ENCODE measurements at regions not wholly inside any gene's neighbourhood (a gene's known extent, or its start where the extent isn't known, plus 50 kb on each side); places are given as distances from the start of the nearest gene placed in this dataset.

DNA sequence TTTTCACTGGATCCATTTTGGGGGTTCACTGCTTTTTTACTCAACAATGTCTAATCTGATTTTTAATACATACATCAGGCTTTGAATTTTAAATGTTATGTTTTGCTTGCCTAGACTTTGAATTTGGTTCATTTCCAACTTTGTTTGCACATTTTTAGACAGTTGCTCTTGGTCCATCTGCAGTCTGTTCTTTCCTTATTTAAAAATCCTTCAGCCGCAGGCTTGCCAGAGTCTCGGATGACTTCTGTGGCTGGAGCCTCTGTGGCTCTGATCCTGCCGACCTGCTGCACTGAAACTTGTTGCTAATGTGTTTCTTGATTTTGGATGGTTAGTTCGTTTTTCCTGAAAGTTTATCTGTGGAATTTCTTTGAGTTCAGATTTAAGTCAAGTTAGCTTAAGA is 172.0 kb upstream of the ALKAL2 start (continued):
- no peak for TF ChIP-seq ZNF570 (CRISPR knock-in tag; IDR thresholded peaks at IDR 0.05; ENCODE audit: borderline replicate concordance)

DNA sequence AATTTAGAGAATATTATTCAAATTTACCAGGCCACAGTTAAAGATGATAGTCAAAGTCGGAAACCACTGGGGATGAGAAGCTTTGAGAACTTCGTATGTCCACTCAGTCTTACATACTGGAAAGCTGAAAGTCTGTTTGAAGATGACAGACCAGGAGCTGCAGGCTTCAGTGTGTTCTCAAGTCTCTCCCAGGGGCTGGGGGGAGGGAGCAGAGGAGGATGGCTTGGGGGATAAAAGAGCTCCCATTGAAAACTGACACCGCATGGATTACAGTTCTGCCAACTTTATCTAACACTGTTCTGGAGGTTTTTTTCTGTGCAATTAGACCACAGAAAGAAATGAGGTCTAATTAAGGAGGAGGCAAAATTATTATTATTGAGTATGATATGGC is 170.5 kb upstream of the ALKAL2 start:
- CTCF ChIA-PET (ENCODE audit: low intra/inter-chr PET ratio, low total read pairs) = no interaction called here
- no peaks in the 10 kb centered on the region for H3K9me3 ChIP-seq (ENCODE audit: low read length)
- no peak overlapping the region for H3K9ac ChIP-seq (ENCODE audit: insufficient read depth, low read depth, low read length)
- in situ Hi-C loops (cut with HindIII; ENCODE audit: extremely low pct_ligation_motif_present, low pct_unique_long_range_greater_than_20kb) (no loop called here), intact Hi-C loops (cut with micrococcal nuclease; ENCODE audit: unreplicated experiment) (no loop called here)
- no peaks in the 10 kb centered on the region for H3K79me2 ChIP-seq (ENCODE audit: insufficient read depth, low read length)
- no peak overlapping the region for H2AFZ ChIP-seq (ENCODE audit: low read length)
- no peak overlapping the region for H3K27ac ChIP-seq (ENCODE audit: extremely low read length, insufficient read depth, low read length)
- no peaks in the 10 kb centered on the region for H3K36me3 ChIP-seq (replicated peaks in 1 of 2; ENCODE audit: control insufficient read depth in 1 of 2, insufficient read depth in 2 of 2, low read length in 2 of 2)
- FAIRE-seq (no peak), DNase-seq (ENCODE audit: low spot score) (no peak), ATAC-seq (no peak)
- H3K27me3 ChIP-seq (ENCODE audit: control insufficient read depth in 1 of 2, insufficient read depth in 2 of 2, low read length in 2 of 2) = peaks cover 3 to 67% of the 10 kb centered on the region in 2 experiments; a peak in 4 of 5 replicates
- no peaks in the 10 kb centered on the region for H3K4me1 ChIP-seq (ENCODE audit: insufficient read depth, low read length)
- H3K4me3 ChIP-seq (replicated peaks in 1 of 3; ENCODE audit: insufficient read depth in 1 of 3, low read depth in 2 of 3, low read length in 3 of 3) = no peak overlapping the region
- 26% methylated on average over 3 of the region's 3 CpGs for WGBS (ENCODE audit: low lambda C conversion rate)
- BruUV-seq (replicated peaks) = no TSS peak
- POLR2A ChIA-PET = no interaction called here
- no peaks in the 10 kb centered on the region for H4K20me1 ChIP-seq (ENCODE audit: insufficient read depth, low read length)
- H3K4me2 ChIP-seq (ENCODE audit: low read depth, low read length) = no peak overlapping the region
- TF ChIP-seq NR2F1 (CRISPR knock-in tag; IDR thresholded peaks at IDR 0.05) = no peak
- no peak for TF ChIP-seq SALL1 (CRISPR knock-in tag; IDR thresholded peaks at IDR 0.05)
- TF ChIP-seq TCF7 (IDR thresholded peaks at IDR 0.05; ENCODE audit: low read depth) = no peak
- TF ChIP-seq, protein P1, sequence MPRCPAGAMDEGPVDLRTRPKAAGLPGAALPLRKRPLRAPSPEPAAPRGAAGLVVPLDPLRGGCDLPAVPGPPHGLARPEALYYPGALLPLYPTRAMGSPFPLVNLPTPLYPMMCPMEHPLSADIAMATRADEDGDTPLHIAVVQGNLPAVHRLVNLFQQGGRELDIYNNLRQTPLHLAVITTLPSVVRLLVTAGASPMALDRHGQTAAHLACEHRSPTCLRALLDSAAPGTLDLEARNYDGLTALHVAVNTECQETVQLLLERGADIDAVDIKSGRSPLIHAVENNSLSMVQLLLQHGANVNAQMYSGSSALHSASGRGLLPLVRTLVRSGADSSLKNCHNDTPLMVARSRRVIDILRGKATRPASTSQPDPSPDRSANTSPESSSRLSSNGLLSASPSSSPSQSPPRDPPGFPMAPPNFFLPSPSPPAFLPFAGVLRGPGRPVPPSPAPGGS (CRISPR knock-in tag; IDR thresholded peaks at IDR 0.05) = no peak
- no peak for TF ChIP-seq SATB2 (CRISPR knock-in tag; IDR thresholded peaks at IDR 0.05)
- TF ChIP-seq, protein P2, sequence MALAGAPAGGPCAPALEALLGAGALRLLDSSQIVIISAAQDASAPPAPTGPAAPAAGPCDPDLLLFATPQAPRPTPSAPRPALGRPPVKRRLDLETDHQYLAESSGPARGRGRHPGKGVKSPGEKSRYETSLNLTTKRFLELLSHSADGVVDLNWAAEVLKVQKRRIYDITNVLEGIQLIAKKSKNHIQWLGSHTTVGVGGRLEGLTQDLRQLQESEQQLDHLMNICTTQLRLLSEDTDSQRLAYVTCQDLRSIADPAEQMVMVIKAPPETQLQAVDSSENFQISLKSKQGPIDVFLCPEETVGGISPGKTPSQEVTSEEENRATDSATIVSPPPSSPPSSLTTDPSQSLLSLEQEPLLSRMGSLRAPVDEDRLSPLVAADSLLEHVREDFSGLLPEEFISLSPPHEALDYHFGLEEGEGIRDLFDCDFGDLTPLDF (CRISPR knock-in tag; IDR thresholded peaks at IDR 0.05) = no peak
- TF ChIP-seq, protein P3, sequence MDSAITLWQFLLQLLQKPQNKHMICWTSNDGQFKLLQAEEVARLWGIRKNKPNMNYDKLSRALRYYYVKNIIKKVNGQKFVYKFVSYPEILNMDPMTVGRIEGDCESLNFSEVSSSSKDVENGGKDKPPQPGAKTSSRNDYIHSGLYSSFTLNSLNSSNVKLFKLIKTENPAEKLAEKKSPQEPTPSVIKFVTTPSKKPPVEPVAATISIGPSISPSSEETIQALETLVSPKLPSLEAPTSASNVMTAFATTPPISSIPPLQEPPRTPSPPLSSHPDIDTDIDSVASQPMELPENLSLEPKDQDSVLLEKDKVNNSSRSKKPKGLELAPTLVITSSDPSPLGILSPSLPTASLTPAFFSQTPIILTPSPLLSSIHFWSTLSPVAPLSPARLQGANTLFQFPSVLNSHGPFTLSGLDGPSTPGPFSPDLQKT (CRISPR knock-in tag; IDR thresholded peaks at IDR 0.05; ENCODE audit: borderline replicate concordance) = no peak
- no peak for TF ChIP-seq HIVEP1 (CRISPR knock-in tag; IDR thresholded peaks at IDR 0.05)
- TF ChIP-seq TCF7L2 (IDR thresholded peaks at IDR 0.05; ENCODE audit: low read depth, low read length) = no peak
- no peak for TF ChIP-seq ZNF30 (CRISPR knock-in tag; IDR thresholded peaks at IDR 0.05)
- TF ChIP-seq, protein P4, sequence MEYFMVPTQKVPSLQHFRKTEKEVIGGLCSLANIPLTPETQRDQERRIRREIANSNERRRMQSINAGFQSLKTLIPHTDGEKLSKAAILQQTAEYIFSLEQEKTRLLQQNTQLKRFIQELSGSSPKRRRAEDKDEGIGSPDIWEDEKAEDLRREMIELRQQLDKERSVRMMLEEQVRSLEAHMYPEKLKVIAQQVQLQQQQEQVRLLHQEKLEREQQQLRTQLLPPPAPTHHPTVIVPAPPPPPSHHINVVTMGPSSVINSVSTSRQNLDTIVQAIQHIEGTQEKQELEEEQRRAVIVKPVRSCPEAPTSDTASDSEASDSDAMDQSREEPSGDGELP (IDR thresholded peaks at IDR 0.05; ENCODE audit: borderline replicate concordance, low read depth) = no peak
- TF ChIP-seq, protein P5, sequence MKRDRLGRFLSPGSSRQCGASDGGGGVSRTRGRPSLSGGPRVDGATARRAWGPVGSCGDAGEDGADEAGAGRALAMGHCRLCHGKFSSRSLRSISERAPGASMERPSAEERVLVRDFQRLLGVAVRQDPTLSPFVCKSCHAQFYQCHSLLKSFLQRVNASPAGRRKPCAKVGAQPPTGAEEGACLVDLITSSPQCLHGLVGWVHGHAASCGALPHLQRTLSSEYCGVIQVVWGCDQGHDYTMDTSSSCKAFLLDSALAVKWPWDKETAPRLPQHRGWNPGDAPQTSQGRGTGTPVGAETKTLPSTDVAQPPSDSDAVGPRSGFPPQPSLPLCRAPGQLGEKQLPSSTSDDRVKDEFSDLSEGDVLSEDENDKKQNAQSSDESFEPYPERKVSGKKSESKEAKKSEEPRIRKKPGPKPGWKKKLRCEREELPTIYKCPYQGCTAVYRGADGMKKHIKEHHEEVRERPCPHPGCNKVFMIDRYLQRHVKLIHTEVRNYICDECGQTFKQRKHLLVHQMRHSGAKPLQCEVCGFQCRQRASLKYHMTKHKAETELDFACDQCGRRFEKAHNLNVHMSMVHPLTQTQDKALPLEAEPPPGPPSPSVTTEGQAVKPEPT (CRISPR knock-in tag; IDR thresholded peaks at IDR 0.05; ENCODE audit: low read depth) = no peak
- no peak for TF ChIP-seq IKZF4 (CRISPR knock-in tag; IDR thresholded peaks at IDR 0.05; ENCODE audit: borderline replicate concordance, low read depth, not compliant biosample characterization)
- no peak for TF ChIP-seq ATF7-NPFF (CRISPR knock-in tag; IDR thresholded peaks at IDR 0.05; ENCODE audit: low read depth)
- TF ChIP-seq, protein P6, sequence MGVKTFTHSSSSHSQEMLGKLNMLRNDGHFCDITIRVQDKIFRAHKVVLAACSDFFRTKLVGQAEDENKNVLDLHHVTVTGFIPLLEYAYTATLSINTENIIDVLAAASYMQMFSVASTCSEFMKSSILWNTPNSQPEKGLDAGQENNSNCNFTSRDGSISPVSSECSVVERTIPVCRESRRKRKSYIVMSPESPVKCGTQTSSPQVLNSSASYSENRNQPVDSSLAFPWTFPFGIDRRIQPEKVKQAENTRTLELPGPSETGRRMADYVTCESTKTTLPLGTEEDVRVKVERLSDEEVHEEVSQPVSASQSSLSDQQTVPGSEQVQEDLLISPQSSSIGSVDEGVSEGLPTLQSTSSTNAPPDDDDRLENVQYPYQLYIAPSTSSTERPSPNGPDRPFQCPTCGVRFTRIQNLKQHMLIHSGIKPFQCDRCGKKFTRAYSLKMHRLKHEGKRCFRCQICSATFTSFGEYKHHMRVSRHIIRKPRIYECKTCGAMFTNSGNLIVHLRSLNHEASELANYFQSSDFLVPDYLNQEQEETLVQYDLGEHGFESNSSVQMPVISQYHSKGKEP (CRISPR knock-in tag; IDR thresholded peaks at IDR 0.05) = no peak

Data from HepG2 (cell line).